H9 (cell line): ENCODE measurements at regions not wholly inside any gene's neighbourhood (a gene's known extent, or its start where the extent isn't known, plus 50 kb on each side); places are given as distances from the start of the nearest gene placed in this dataset.

Experiments used
- DNase-seq: peaks from one replicate; pipeline ENCODE4 v3.0.0-alpha.2; 2017
- H2AFZ ChIP-seq: one replicate; pipeline ENCODE4 v1.6.1; 2013; ENCODE audit warnings: mild to moderate bottlenecking, low read length, control low read depth, moderate library complexity
- H2AK5ac ChIP-seq: 2 replicates; pipeline ENCODE4 v1.6.1; 2013; ENCODE audit warnings: low read length, control low read depth, mixed read lengths; ENCODE audit not compliant: insufficient read length
- H2BK120ac ChIP-seq: one replicate; pipeline ENCODE4 v1.6.1; 2013; ENCODE audit warnings: low read depth, mild to moderate bottlenecking, low read length, control low read depth, inconsistent platforms; ENCODE audit not compliant: poor library complexity, severe bottlenecking
- H2BK12ac ChIP-seq: 2 replicates; pipeline ENCODE4 v1.6.1; 2013; ENCODE audit warnings: low read length, control low read depth, mixed read lengths, low read depth; ENCODE audit not compliant: insufficient read length
- H2BK15ac ChIP-seq: 2 replicates; pipeline ENCODE4 v1.6.1; 2013; ENCODE audit warnings: low read depth, low read length, control low read depth
- H2BK20ac ChIP-seq: one replicate; pipeline ENCODE4 v1.6.1; 2013; ENCODE audit warnings: low read depth, mild to moderate bottlenecking, low read length, control low read depth, inconsistent platforms; ENCODE audit not compliant: poor library complexity, severe bottlenecking
- H2BK5ac ChIP-seq: 2 replicates; pipeline ENCODE4 v1.6.1; 2013; ENCODE audit warnings: low read length, control low read depth, mixed read lengths; ENCODE audit not compliant: insufficient read length
- H3K14ac ChIP-seq: 2 replicates; pipeline ENCODE4 v1.6.1; 2013; ENCODE audit warnings: low read length, control low read depth; ENCODE audit not compliant: insufficient read depth
- H3K18ac ChIP-seq: 2 replicates; pipeline ENCODE4 v1.6.1; 2013; ENCODE audit warnings: low read depth, mild to moderate bottlenecking, mixed read lengths, low read length, control low read depth; ENCODE audit not compliant: insufficient read length
- H3K23ac ChIP-seq: 2 replicates; pipeline ENCODE4 v1.6.1; 2013; ENCODE audit warnings: low read length, control low read depth, mixed read lengths, low read depth; ENCODE audit not compliant: insufficient read length
- H3K23me2 ChIP-seq: 2 replicates; pipeline ENCODE4 v1.6.1; 2013; ENCODE audit warnings: low read depth, mild to moderate bottlenecking, mixed read lengths, low read length, control low read depth; ENCODE audit not compliant: insufficient read length, poor library complexity, severe bottlenecking
- H3K27ac ChIP-seq: 2 replicates; pipeline ENCODE4 v1.5.1; 2013; ENCODE audit warnings: low read length, control low read depth, mixed read lengths, low read depth; ENCODE audit not compliant: insufficient read length
- H3K27me3 ChIP-seq: 2 replicates; pipeline ENCODE4 v1.6.1; 2013; ENCODE audit warnings: low read length, control low read depth, inconsistent platforms; ENCODE audit not compliant: insufficient read depth
- H3K4ac ChIP-seq: 2 replicates; pipeline ENCODE4 v1.6.1; 2013; ENCODE audit warnings: low read depth, mild to moderate bottlenecking, control low read depth, inconsistent platforms, low read length, moderate library complexity
- H3K4me1 ChIP-seq: 2 replicates; pipeline ENCODE4 v1.6.1; 2013; ENCODE audit warnings: low read length, control low read depth, inconsistent platforms; ENCODE audit not compliant: insufficient read depth
- H3K4me2 ChIP-seq: 2 replicates; pipeline ENCODE4 v1.6.1; 2013; ENCODE audit warnings: low read length, control low read depth, mixed read lengths; ENCODE audit not compliant: insufficient read length, insufficient read depth
- H3K56ac ChIP-seq: 2 replicates; pipeline ENCODE4 v1.6.1; 2013; ENCODE audit warnings: low read depth, mild to moderate bottlenecking, mixed read lengths, low read length, control low read depth; ENCODE audit not compliant: insufficient read length
- H3K79me1 ChIP-seq: 2 replicates; pipeline ENCODE4 v1.6.1; 2013; ENCODE audit warnings: low read depth, mild to moderate bottlenecking, moderate library complexity, low read length, control low read depth, inconsistent platforms; ENCODE audit not compliant: insufficient read depth, poor library complexity, severe bottlenecking
- H3K79me2 ChIP-seq: 2 replicates; pipeline ENCODE4 v1.6.1; 2013; ENCODE audit warnings: low read length, control low read depth, inconsistent platforms; ENCODE audit not compliant: insufficient read depth
- H3K9ac ChIP-seq: 2 replicates; pipeline ENCODE4 v1.6.1; 2013; ENCODE audit warnings: low read length, control low read depth, mixed read lengths; ENCODE audit not compliant: insufficient read length; ENCODE audit errors: extremely low read depth
- H3K9me3 ChIP-seq: one replicate; pipeline ENCODE4 v1.6.1; 2013; ENCODE audit warnings: low read depth, low read length, inconsistent platforms; ENCODE audit not compliant: control insufficient read depth
- H3T11ph ChIP-seq: one replicate; pipeline ENCODE4 v1.6.1; 2013; ENCODE audit warnings: mild to moderate bottlenecking, low read length, control low read depth, inconsistent platforms
- H4K20me1 ChIP-seq: one replicate; pipeline ENCODE4 v1.6.1; 2013; ENCODE audit not compliant: control insufficient read depth, insufficient read length, insufficient read depth
- H4K5ac ChIP-seq: 2 replicates; pipeline ENCODE4 v1.6.1; 2013; ENCODE audit warnings: low read depth, mild to moderate bottlenecking, mixed read lengths, low read length, control low read depth; ENCODE audit not compliant: insufficient read length
- H4K8ac ChIP-seq: replicated peaks from 2 replicates; pipeline ENCODE4 v1.6.1; 2013; ENCODE audit warnings: low read length, control low read depth, mixed read lengths, low read depth; ENCODE audit not compliant: insufficient read length
- H4K91ac ChIP-seq: 2 replicates; pipeline ENCODE4 v1.6.1; 2013; ENCODE audit warnings: low read depth, mild to moderate bottlenecking, moderate library complexity, mixed read lengths, low read length, control low read depth; ENCODE audit not compliant: insufficient read length
- H3K27ac Mint-ChIP-seq, 3 experiments: 2 replicates in 2 of 3; 3 replicates in 1 of 3; pipeline ENCODE4 v1.8.0; 2020 to 2021; ENCODE audit warnings: mixed read lengths in 3 of 3, mild to moderate bottlenecking in 1 of 3, moderate library complexity in 1 of 3
- H3K27me3 Mint-ChIP-seq: 2 replicates; pipeline ENCODE4 v1.8.0; 2021; ENCODE audit warnings: low read depth, mild to moderate bottlenecking, moderate library complexity, mixed read lengths
- H3K36me3 Mint-ChIP-seq, 3 experiments: 2 replicates in 2 of 3; 3 replicates in 1 of 3; pipeline ENCODE4 v1.8.0; 2020 to 2021; ENCODE audit warnings: low read depth in 3 of 3, mixed read lengths in 3 of 3; ENCODE audit not compliant: insufficient read depth in 1 of 3
- H3K4me1 Mint-ChIP-seq, 2 experiments: 2 replicates each; pipeline ENCODE4 v1.8.0; 2020; ENCODE audit warnings: mixed read lengths in 2 of 2
- H3K4me3 Mint-ChIP-seq, 2 experiments: 2 replicates in 1 of 2; 3 replicates in 1 of 2; pipeline ENCODE4 v1.8.0; 2020 to 2021; ENCODE audit warnings: mild to moderate bottlenecking in 2 of 2, mixed read lengths in 2 of 2, moderate library complexity in 1 of 2
- H3K9me3 Mint-ChIP-seq, 2 experiments: 2 replicates in 1 of 2; 3 replicates in 1 of 2; pipeline ENCODE4 v1.8.0; 2020; ENCODE audit warnings: mild to moderate bottlenecking in 2 of 2, mixed read lengths in 2 of 2, moderate library complexity in 1 of 2
- WGBS: extraction: QIAGEN DNeasy Blood & Tissue Kit; methylation state at CpG from one replicate; pipeline ENCODE4 v1.1.7; 2013; ENCODE audit warnings: missing lambda C conversion rate, low lambda C conversion rate, mixed read lengths; ENCODE audit not compliant: insufficient read length; ENCODE audit errors: extremely low coverage; 5-methylcytosine and 5-hydroxymethylcytosine counted together
- TF ChIP-seq, protein P1 (sequence below): fragments of 200-600 bp; sonication (generic); conservative IDR thresholded peaks from 3 replicates; pipeline ENCODE4 v1.8.0; 2021; ENCODE audit warnings: antibody characterized with exemption, mild to moderate bottlenecking

GRCh38 chr19:31985001-31985605 lies 360.3 kb upstream of the ZNF507 start:
- H2BK15ac ChIP-seq: no peak overlapping the region
- H3K79me1 ChIP-seq: no peaks in the 10 kb centered on the region
- no peaks in the 10 kb centered on the region for H3K27me3 ChIP-seq
- TF ChIP-seq, protein P1, sequence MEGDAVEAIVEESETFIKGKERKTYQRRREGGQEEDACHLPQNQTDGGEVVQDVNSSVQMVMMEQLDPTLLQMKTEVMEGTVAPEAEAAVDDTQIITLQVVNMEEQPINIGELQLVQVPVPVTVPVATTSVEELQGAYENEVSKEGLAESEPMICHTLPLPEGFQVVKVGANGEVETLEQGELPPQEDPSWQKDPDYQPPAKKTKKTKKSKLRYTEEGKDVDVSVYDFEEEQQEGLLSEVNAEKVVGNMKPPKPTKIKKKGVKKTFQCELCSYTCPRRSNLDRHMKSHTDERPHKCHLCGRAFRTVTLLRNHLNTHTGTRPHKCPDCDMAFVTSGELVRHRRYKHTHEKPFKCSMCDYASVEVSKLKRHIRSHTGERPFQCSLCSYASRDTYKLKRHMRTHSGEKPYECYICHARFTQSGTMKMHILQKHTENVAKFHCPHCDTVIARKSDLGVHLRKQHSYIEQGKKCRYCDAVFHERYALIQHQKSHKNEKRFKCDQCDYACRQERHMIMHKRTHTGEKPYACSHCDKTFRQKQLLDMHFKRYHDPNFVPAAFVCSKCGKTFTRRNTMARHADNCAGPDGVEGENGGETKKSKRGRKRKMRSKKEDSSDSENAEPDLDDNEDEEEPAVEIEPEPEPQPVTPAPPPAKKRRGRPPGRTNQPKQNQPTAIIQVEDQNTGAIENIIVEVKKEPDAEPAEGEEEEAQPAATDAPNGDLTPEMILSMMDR: no peak
- Mint-ChIP-seq H3K4me1 (0 out of 4 replicates have a peak, but pooled peaks cover 0 to 2% of the 10 kb centered on the region in 2 experiments), H3K4me3 (no peak overlapping the region), H3K27me3 (peaks cover 2% of the 10 kb centered on the region; the same call in 1 of the 2 replicates), H3K36me3 (peaks cover 2 to 11% (median 5%) of the 10 kb centered on the region in 3 experiments; a peak in 4 of 7 replicates), H3K27ac (no peak overlapping the region), H3K9me3 (peaks cover 14 to 16% of the 10 kb centered on the region in 2 experiments)
- H3K18ac ChIP-seq: no peak overlapping the region
- H3K4me2 ChIP-seq: no peak overlapping the region
- no peak overlapping the region for H4K8ac ChIP-seq
- no peak overlapping the region for H3K56ac ChIP-seq
- H3K79me2 ChIP-seq: no peaks in the 10 kb centered on the region
- H3K23me2 ChIP-seq: no peaks in the 10 kb centered on the region
- H3T11ph ChIP-seq: no peak overlapping the region
- H3K23ac ChIP-seq: no peak overlapping the region
- no peak overlapping the region for H2BK120ac ChIP-seq
- no peak overlapping the region for H2AK5ac ChIP-seq
- no CpG with 5 or more reads among the region's 7 CpGs for WGBS
- no peak overlapping the region for H3K9ac ChIP-seq
- H3K4me1 ChIP-seq: no peaks in the 10 kb centered on the region
- peaks cover 4% of the 10 kb centered on the region for H3K9me3 ChIP-seq
- H2BK12ac ChIP-seq: no peak overlapping the region
- no peak overlapping the region for H2BK20ac ChIP-seq
- no peaks in the 10 kb centered on the region for H4K20me1 ChIP-seq
- H4K91ac ChIP-seq: no peak overlapping the region
- no peak overlapping the region for H2AFZ ChIP-seq
- H2BK5ac ChIP-seq: no peak overlapping the region
- no peak for DNase-seq
- H4K5ac ChIP-seq: no peak overlapping the region
- no peak overlapping the region for H3K27ac ChIP-seq
- H3K4ac ChIP-seq: no peak overlapping the region
- no peak overlapping the region; the same call in 1 of the 2 replicates for H3K14ac ChIP-seq
